ENCODE measurements at regions not wholly inside any gene's neighbourhood (a gene's known extent, or its start where the extent isn't known, plus 50 kb on each side); places are given as distances from the start of the nearest gene placed in this dataset.

DNA sequence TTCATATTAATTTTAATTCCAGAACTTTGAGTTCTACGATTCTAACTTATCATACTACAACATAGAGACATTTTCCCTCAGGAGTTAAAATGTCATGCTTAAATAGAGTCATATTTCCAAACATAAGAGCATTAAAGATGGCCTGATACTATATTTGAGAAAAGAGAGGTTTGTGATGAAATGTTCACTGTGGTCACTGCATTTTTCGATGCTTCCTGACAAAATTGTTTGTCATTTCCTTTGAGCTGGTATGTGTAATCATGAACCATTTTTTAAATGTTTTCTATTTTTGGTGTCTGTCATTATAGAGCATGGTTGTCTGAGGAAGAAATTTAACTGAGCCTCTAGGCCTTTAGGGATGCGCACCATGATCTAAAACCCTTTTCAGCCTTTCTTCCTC is 721.4 kb upstream of the NR2F2 start:
- Histone ChIP-seq H3K27me3 (no peaks in the 10 kb centered on the region), H3K36me3 (no peaks in the 10 kb centered on the region), H3K9me3 (no peaks in the 10 kb centered on the region), H3K4me3 (ENCODE audit: low read depth, low read length) (no peak overlapping the region), H3K4me1 (no peaks in the 10 kb centered on the region)
- DNase-seq, result no peak
- TF ChIP-seq, protein P1, sequence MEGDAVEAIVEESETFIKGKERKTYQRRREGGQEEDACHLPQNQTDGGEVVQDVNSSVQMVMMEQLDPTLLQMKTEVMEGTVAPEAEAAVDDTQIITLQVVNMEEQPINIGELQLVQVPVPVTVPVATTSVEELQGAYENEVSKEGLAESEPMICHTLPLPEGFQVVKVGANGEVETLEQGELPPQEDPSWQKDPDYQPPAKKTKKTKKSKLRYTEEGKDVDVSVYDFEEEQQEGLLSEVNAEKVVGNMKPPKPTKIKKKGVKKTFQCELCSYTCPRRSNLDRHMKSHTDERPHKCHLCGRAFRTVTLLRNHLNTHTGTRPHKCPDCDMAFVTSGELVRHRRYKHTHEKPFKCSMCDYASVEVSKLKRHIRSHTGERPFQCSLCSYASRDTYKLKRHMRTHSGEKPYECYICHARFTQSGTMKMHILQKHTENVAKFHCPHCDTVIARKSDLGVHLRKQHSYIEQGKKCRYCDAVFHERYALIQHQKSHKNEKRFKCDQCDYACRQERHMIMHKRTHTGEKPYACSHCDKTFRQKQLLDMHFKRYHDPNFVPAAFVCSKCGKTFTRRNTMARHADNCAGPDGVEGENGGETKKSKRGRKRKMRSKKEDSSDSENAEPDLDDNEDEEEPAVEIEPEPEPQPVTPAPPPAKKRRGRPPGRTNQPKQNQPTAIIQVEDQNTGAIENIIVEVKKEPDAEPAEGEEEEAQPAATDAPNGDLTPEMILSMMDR (IDR thresholded peaks at IDR 0.05; ENCODE audit: low read depth, low read length), result no peak

DNA sequence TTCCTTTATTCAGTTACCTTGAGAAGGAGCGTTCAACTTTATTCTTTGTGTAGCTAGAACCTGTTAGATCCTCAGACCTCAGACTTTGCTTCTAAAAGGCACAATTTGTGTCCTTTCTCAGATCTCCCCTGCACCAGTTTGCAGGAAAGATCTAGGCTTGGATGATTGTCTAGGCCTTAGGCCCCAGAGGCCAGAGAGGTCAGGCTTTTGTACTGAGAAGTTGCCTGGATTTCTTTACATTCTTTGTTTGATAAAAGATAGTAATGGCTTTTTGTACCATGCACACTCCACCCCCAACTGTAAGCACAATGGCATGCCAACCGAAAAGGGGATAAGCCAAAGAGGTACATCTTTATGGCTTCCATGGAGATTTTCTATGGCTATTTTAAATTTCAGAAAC is 719.6 kb upstream of the NR2F2 start:
- Histone ChIP-seq H3K9me3 (no peaks in the 10 kb centered on the region), H3K4me1 (no peaks in the 10 kb centered on the region), H3K4me3 (ENCODE audit: low read depth, low read length) (no peak overlapping the region), H3K27me3 (no peaks in the 10 kb centered on the region), H3K36me3 (no peaks in the 10 kb centered on the region)
- TF ChIP-seq, protein P1 (IDR thresholded peaks at IDR 0.05; ENCODE audit: low read depth, low read length), result no peak
- DNase-seq, result no peak

DNA sequence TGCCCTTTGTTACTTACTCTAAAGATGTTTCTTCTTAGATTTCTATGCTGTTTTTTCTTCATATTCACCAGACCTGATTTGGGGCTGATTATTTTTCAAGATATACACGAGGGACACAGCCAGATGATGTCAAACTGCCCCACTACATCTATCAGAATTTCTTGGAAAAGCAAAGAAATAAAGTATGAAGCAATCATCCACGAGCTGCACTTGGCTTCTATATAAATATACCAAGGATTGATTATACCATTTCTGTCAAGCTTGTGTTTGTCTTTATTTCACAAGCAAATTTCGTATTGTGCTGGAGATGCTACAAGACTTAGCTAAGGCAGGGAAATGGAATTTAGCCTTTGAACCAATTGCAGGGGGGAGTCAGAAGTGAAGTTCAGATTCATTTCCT is 715.1 kb upstream of the NR2F2 start:
- H3K36me3 ChIP-seq, result no peaks in the 10 kb centered on the region
- TF ChIP-seq, protein P1 (IDR thresholded peaks at IDR 0.05; ENCODE audit: low read depth, low read length), result no peak
- no peaks in the 10 kb centered on the region for H3K4me1 ChIP-seq
- no peak for DNase-seq
- H3K4me3 ChIP-seq (ENCODE audit: low read depth, low read length), result no peak overlapping the region
- no peaks in the 10 kb centered on the region for H3K9me3 ChIP-seq
- no peaks in the 10 kb centered on the region for H3K27me3 ChIP-seq

- TF ChIP-seq, protein P1 (IDR thresholded peaks at IDR 0.05; ENCODE audit: low read depth, low read length), result no peak
- no peaks in the 10 kb centered on the region for H3K4me1 ChIP-seq
- DNase-seq, result no peak
- no peak overlapping the region for H3K4me3 ChIP-seq (ENCODE audit: low read depth, low read length)
- H3K36me3 ChIP-seq, result no peaks in the 10 kb centered on the region
- H3K27me3 ChIP-seq, result no peaks in the 10 kb centered on the region
- no peaks in the 10 kb centered on the region for H3K9me3 ChIP-seq
Measured at GRCh38 chr15:95616306-95616705, 714.2 kb upstream of the NR2F2 start.

- DNase-seq, result no peak
- no peak overlapping the region for H3K4me3 ChIP-seq (ENCODE audit: low read depth, low read length)
- TF ChIP-seq, protein P1 (IDR thresholded peaks at IDR 0.05; ENCODE audit: low read depth, low read length), result no peak
- H3K36me3 ChIP-seq, result no peaks in the 10 kb centered on the region
- no peaks in the 10 kb centered on the region for H3K4me1 ChIP-seq
- no peaks in the 10 kb centered on the region for H3K9me3 ChIP-seq
- H3K27me3 ChIP-seq, result no peaks in the 10 kb centered on the region
Measured at GRCh38 chr15:95620934-95621579, 709.4 kb upstream of the NR2F2 start.

DNA sequence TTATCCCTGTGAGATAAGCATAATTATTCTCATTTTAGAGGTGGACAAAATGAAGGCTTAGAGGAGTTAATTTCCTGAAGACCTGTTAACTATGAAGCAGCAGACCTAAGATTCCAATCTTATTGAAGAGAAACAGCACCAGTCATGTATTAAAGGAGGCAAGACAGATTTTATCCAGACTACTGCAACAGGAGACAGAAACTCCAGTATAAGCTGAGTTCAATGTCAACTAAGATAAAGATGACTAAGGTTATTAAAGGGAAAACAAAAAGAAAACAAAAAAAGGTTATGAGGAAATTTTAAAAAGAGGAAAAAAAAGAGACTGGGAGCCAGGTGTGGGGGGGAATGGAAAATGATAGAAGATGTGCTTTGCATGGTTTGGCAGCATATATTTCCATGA is 707.7 kb upstream of the NR2F2 start:
- Histone ChIP-seq H3K27me3 (no peaks in the 10 kb centered on the region), H3K4me3 (ENCODE audit: low read depth, low read length) (no peak overlapping the region), H3K36me3 (no peaks in the 10 kb centered on the region), H3K4me1 (no peaks in the 10 kb centered on the region), H3K9me3 (no peaks in the 10 kb centered on the region)
- TF ChIP-seq, protein P1 (IDR thresholded peaks at IDR 0.05; ENCODE audit: low read depth, low read length), result no peak
- no peak for DNase-seq
